Stomach (tissue), 8 donors: ENCODE measurements at regions not wholly inside any gene's neighbourhood (a gene's known extent, or its start where the extent isn't known, plus 50 kb on each side); places are given as distances from the start of the nearest gene placed in this dataset.

Source experiments
- DNase-seq, 2 donors: peaks; one replicate each; pipeline versions ENCODE4 v3.0.0 to v3.0.0-alpha.2; 2013 to 2019
- H3K27ac ChIP-seq, 5 donors: fragments of 200-600 bp in 4 of 5; sonication (generic) in 4 of 5; one replicate each; pipeline ENCODE4 v1.5.1; 2013 to 2019; ENCODE audit warnings: mild to moderate bottlenecking in 1 of 5, moderate library complexity in 1 of 5
- H3K27me3 ChIP-seq, 3 donors: fragments of 200-600 bp; sonication (generic); one replicate each; pipeline ENCODE4 v1.5.1; 2017 to 2019; ENCODE audit warnings: mixed run types in 1 of 3
- H3K36me3 ChIP-seq, 4 donors: fragments of 200-600 bp; sonication (generic); 1 replicate in 3 of 4; 2 replicates in 1 of 4; pipeline ENCODE4 v1.5.1; 2016 to 2019
- H3K4me1 ChIP-seq, 4 donors: fragments of 200-600 bp; sonication (generic); one replicate each; pipeline ENCODE4 v1.5.1; 2016 to 2019
- H3K4me3 ChIP-seq, 4 donors: fragments of 200-600 bp; sonication (generic) in 3 of 4; one replicate each; pipeline ENCODE4 v1.5.1; 2016 to 2019; ENCODE audit warnings: mild to moderate bottlenecking in 1 of 4
- H3K9me3 ChIP-seq, 4 donors: fragments of 200-600 bp; sonication (generic); one replicate each; pipeline ENCODE4 v1.5.1; 2016 to 2019
- EP300 ChIP-seq: sonication (generic); formaldehyde crosslinking; IDR thresholded peaks from one replicate; pipeline ENCODE4 v1.6.1; 2017; ENCODE audit warnings: antibody characterized with exemption
- POLR2A ChIP-seq, 4 donors: fragments of 450-650 bp; IDR thresholded peaks; one replicate each; pipeline ENCODE4 v1.6.1; 2016; ENCODE audit warnings: antibody characterized with exemption in 4 of 4, control low read depth in 2 of 4, mild to moderate bottlenecking in 1 of 4, moderate library complexity in 1 of 4
- POLR2AphosphoS5 ChIP-seq, 3 donors: sonication (generic); formaldehyde crosslinking; IDR thresholded peaks; one replicate each; pipeline ENCODE4 v1.6.1; 2016; ENCODE audit warnings: antibody characterized with exemption in 3 of 3
- WGBS, 5 donors: extraction: QIAGEN DNeasy Blood & Tissue Kit in 3 of 5; methylation state at CpG; one replicate each; pipeline versions ENCODE4 v1.1.5 to v1.1.7; 2013 to 2018; 5-methylcytosine and 5-hydroxymethylcytosine counted together
- intact Hi-C: fragments of 100-400 bp; cut with DNase I; formaldehyde crosslinking; loops from one replicate; pipeline ENCODE4 v1.15.1; 2023; ENCODE audit warnings: low total_unique reads
- TF ChIP-seq, protein P1 (sequence below), 7 experiments: fragments of 450-650 bp in 4 of 7; fragments of 200-600 bp in 3 of 7; sonication (generic) in 3 of 7; IDR thresholded peaks; one replicate each; pipeline ENCODE4 v1.5.1; 2016 to 2019; ENCODE audit warnings: antibody characterized with exemption in 7 of 7, control low read depth in 2 of 7, mild to moderate bottlenecking in 1 of 7
- donor health status: healthy with polysubstance abuse.
- donor health status: Bipolar disorder and iron deficiency.
- donor health status: healthy.

DNA sequence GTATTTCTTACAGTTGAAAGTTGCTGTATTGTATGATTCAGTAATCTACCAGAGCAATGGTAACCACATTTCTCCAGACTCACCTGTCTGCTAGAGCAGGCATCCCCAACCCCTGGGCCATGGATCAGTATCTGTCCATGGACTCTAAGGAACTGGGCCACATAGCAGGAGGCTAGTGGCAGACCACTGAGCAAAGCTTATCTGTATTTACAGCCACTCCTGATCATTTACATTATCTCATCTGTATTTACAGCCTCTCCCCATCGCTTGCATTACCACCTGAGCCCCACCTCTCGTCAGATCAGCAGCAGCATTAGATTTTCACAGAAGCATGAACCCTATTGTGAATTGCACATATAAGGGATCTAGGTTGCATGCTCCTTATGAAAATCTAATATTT, 60.3 kb upstream of the MANEA start:
- Histone ChIP-seq H3K36me3 (no peaks in the 10 kb centered on the region), H3K27me3 (no peaks in the 10 kb centered on the region), H3K4me3 (no peak overlapping the region), H3K27ac (no peak overlapping the region), H3K9me3 (no peaks in the 10 kb centered on the region), H3K4me1 (no peaks in the 10 kb centered on the region)
- 53 to 74% (median 69%) methylated on average over 2 of the region's 2 CpGs for WGBS, 5 donors
- no peak for DNase-seq
- no peak for TF ChIP-seq EP300
- TF ChIP-seq POLR2A (IDR thresholded peaks at IDR 0.05): no peak
- TF ChIP-seq, protein P1, sequence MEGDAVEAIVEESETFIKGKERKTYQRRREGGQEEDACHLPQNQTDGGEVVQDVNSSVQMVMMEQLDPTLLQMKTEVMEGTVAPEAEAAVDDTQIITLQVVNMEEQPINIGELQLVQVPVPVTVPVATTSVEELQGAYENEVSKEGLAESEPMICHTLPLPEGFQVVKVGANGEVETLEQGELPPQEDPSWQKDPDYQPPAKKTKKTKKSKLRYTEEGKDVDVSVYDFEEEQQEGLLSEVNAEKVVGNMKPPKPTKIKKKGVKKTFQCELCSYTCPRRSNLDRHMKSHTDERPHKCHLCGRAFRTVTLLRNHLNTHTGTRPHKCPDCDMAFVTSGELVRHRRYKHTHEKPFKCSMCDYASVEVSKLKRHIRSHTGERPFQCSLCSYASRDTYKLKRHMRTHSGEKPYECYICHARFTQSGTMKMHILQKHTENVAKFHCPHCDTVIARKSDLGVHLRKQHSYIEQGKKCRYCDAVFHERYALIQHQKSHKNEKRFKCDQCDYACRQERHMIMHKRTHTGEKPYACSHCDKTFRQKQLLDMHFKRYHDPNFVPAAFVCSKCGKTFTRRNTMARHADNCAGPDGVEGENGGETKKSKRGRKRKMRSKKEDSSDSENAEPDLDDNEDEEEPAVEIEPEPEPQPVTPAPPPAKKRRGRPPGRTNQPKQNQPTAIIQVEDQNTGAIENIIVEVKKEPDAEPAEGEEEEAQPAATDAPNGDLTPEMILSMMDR (IDR thresholded peaks at IDR 0.05): no peak
- TF ChIP-seq POLR2AphosphoS5 (IDR thresholded peaks at IDR 0.05): no peak
- intact Hi-C loops: no loop called here

DNA sequence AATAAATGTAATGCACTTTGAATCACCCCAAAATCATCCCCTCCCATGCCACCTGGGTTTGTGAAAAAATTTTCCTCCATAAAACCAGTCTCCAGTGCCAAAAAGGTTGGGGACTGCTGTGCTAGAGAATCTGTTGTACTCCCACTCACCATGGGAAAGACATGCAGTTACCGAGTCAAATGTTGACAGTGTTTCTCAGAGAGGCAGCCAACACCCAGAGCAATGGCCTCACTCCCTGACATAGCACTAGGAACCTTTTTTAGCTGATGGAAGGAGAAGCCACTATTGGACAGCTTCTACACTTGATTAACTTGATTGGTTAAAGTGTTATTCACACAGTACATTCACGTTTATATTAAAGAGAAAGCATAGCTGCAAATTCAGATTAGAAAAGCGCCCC, 59.8 kb upstream of the MANEA start:
- WGBS, 5 donors: 47 to 62% (median 57%) methylated on average over 3 of the region's 3 CpGs
- H3K4me1 ChIP-seq: no peaks in the 10 kb centered on the region
- no peaks in the 10 kb centered on the region for H3K27me3 ChIP-seq
- DNase-seq: no peak
- intact Hi-C loops: no loop called here
- H3K27ac ChIP-seq: no peak overlapping the region
- TF ChIP-seq, protein P1 (IDR thresholded peaks at IDR 0.05): no peak
- TF ChIP-seq POLR2AphosphoS5 (IDR thresholded peaks at IDR 0.05): no peak
- TF ChIP-seq POLR2A (IDR thresholded peaks at IDR 0.05): no peak
- TF ChIP-seq EP300: no peak
- no peak overlapping the region for H3K4me3 ChIP-seq
- H3K36me3 ChIP-seq: no peaks in the 10 kb centered on the region
- no peaks in the 10 kb centered on the region for H3K9me3 ChIP-seq

DNA sequence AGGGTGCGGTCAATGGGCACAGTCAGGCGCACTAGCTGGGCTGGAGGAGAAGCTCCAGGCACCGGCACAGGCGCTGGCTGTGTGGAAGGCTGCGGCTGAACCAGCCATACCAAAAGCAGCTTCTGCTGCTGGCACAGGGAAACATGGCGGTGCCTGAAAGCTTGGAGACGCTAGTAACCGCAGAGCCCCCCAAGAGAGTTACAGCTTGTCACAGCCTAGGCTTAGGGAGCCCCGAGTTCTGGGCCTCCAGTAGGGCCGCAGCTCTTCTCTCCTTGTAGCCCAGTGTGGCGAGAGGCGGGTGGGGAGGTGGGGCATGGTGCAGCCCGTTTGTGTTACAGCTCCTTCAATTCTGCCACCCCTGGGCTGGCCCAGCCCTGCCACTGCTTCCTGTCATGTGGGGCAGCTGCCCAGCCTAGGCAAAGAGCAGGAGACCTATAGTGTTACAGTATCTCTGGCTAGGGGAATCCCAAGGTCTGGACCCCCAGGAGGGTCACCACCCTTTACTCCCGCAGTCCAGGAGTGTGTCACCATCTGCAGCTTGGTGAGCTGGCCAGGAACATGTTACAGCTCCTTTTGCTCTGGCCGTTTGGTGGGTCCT, 58.6 kb upstream of the MANEA start:
- no peaks in the 10 kb centered on the region for H3K27me3 ChIP-seq
- 88 to 96% (median 94%) methylated on average over 15 of the region's 15 CpGs for WGBS, 5 donors
- no peak overlapping the region for H3K4me3 ChIP-seq
- intact Hi-C loops: no loop called here
- H3K27ac ChIP-seq: no peak overlapping the region
- no peaks in the 10 kb centered on the region for H3K9me3 ChIP-seq
- no peak for DNase-seq
- no peaks in the 10 kb centered on the region for H3K4me1 ChIP-seq
- no peak for TF ChIP-seq POLR2A (IDR thresholded peaks at IDR 0.05)
- TF ChIP-seq POLR2AphosphoS5 (IDR thresholded peaks at IDR 0.05): no peak
- no peak for TF ChIP-seq EP300
- TF ChIP-seq, protein P1 (IDR thresholded peaks at IDR 0.05): no peak
- H3K36me3 ChIP-seq: no peaks in the 10 kb centered on the region

DNA sequence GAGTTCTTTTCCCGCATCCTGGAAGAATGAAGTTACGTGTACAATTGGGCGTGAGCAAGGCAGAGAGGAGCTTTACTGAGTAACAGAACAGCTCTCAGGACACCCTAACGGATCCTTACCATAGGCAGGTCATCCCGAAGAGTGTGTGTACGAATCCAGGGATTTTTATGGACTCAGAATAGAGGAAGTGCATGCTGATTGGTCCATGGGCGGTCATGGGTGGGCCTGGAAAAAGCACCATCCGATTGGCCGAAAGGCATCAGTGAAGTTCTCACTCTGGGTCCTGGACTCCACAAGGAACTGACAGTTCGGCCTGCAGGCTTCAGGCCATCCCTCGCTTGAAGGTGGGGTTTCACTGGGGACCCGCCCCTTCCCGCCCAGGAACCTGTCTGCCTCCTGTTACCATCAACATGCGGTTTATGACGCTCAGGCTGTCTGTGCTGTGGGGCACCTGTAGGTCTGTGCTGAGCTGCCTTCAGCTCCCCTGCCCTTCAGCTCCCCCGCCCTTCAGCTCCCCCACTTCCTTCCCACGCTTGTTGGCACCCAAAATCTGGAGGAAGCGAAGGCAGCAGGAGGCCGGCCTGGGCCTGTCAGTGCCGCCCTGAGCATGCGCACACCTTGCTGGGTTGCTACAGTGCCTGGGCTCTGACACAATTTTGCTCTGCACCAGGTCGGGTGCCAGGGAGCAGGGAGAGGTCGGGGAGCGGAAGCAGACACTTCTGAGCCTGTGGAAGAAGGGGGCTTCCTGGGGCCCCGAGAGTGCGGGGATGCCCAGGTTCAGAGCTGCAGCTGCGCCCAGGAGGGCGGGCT, 57.9 kb upstream of the MANEA start:
- Histone ChIP-seq H3K27ac (no peak overlapping the region), H3K36me3 (no peaks in the 10 kb centered on the region), H3K9me3 (no peaks in the 10 kb centered on the region), H3K4me3 (no peak overlapping the region), H3K27me3 (no peaks in the 10 kb centered on the region), H3K4me1 (no peaks in the 10 kb centered on the region)
- WGBS, 5 donors: 93 to 97% (median 94%) methylated on average over 20 to 28 of the region's 28 CpGs
- TF ChIP-seq EP300 (no peak), POLR2A (IDR thresholded peaks at IDR 0.05) (no peak), POLR2AphosphoS5 (IDR thresholded peaks at IDR 0.05) (no peak)
- TF ChIP-seq, protein P1 (IDR thresholded peaks at IDR 0.05): no peak
- intact Hi-C loops: no loop called here
- no peak for DNase-seq
